CD4-positive, alpha-beta T cell treated with Interleukin-12 subunit alpha and Interleukin-12 subunit beta, for 1 hour (primary cell): ENCODE measurements at regions not wholly inside any gene's neighbourhood (a gene's known extent, or its start where the extent isn't known, plus 50 kb on each side); places are given as distances from the start of the nearest gene placed in this dataset.

Source experiments
- DNase-seq: peaks from one replicate; pipeline ENCODE4 v3.0.0-alpha.2; 2020

- no peak for DNase-seq
Observed at GRCh38 chrX:45975633-45976032, 569.6 kb downstream of the ZNF674 start.

- DNase-seq = no peak
Observed at GRCh38 chrX:45972636-45973035, 572.6 kb downstream of the ZNF674 start.

- DNase-seq = no peak
Observed at GRCh38 chrX:45959567-45959966, 585.7 kb downstream of the ZNF674 start.

GRCh38 chrX:45956191-45956870, 588.9 kb downstream of the ZNF674 start:
- no peak for DNase-seq

GRCh38 chrX:45955661-45956060, 589.6 kb downstream of the ZNF674 start:
- DNase-seq = no peak

- DNase-seq = no peak
Observed at GRCh38 chrX:45954026-45954425, 591.2 kb downstream of the ZNF674 start.

GRCh38 chrX:45952030-45952429, 593.2 kb downstream of the ZNF674 start:
- DNase-seq = no peak

- DNase-seq = no peak
Observed at GRCh38 chrX:45935408-45935807, 609.8 kb downstream of the ZNF674 start.

GRCh38 chrX:45912316-45912715, 632.9 kb downstream of the ZNF674 start:
- DNase-seq = no peak

- no peak for DNase-seq
Observed at GRCh38 chrX:45907786-45908185, 637.4 kb downstream of the ZNF674 start.

GRCh38 chrX:45903781-45904201, 641.4 kb downstream of the ZNF674 start:
- DNase-seq = no peak

- no peak for DNase-seq
Observed at GRCh38 chrX:45900766-45901615, 644.2 kb downstream of the ZNF674 start.

- no peak for DNase-seq
Observed at GRCh38 chrX:45894864-45895645, 650.2 kb downstream of the ZNF674 start.

- DNase-seq = no peak
Observed at GRCh38 chrX:45889471-45889870, 655.8 kb downstream of the ZNF674 start.

- no peak for DNase-seq
Observed at GRCh38 chrX:45888518-45888917, 656.7 kb downstream of the ZNF674 start.

GRCh38 chrX:45885931-45886330, 659.3 kb downstream of the ZNF674 start:
- DNase-seq = no peak

- DNase-seq = no peak
Observed at GRCh38 chrX:45879512-45879911, 665.7 kb downstream of the ZNF674 start.

- no peak for DNase-seq
Observed at GRCh38 chrX:45876206-45876605, 669.0 kb downstream of the ZNF674 start.

- no peak for DNase-seq
Observed at GRCh38 chrX:45873781-45874180, 671.4 kb downstream of the ZNF674 start.

GRCh38 chrX:45872480-45872879, 671.8 kb upstream of the DIPK2B start:
- no peak for DNase-seq

GRCh38 chrX:45868425-45868824, 667.7 kb upstream of the DIPK2B start:
- no peak for DNase-seq

- no peak for DNase-seq
Observed at GRCh38 chrX:45862801-45863200, 662.1 kb upstream of the DIPK2B start.

GRCh38 chrX:45860450-45860849, 659.8 kb upstream of the DIPK2B start:
- no peak for DNase-seq

- DNase-seq = no peak
Observed at GRCh38 chrX:45859407-45859806, 658.7 kb upstream of the DIPK2B start.
